Choroid plexus epithelial cell (primary cell): ENCODE measurements at regions not wholly inside any gene's neighbourhood (a gene's known extent, or its start where the extent isn't known, plus 50 kb on each side); places are given as distances from the start of the nearest gene placed in this dataset.
A peak's percentile ranks its signal among the peaks of the same experiment; 100 is the strongest.

Experiments
- DNase-seq: peaks from one replicate; pipeline ENCODE4 v3.0.0-alpha.2; 2010; ENCODE audit warnings: low read depth
- H3K4me3 ChIP-seq: 2 replicates; pipeline ENCODE4 v1.5.1; 2011; ENCODE audit warnings: low read depth, mild to moderate bottlenecking, control low read depth, low read length, moderate library complexity
- CTCF ChIP-seq: conservative IDR thresholded peaks from 2 replicates; pipeline ENCODE4 v1.5.1; 2011; ENCODE audit warnings: low read depth, mild to moderate bottlenecking, control low read depth, inconsistent platforms, low read length, moderate library complexity

GRCh38 chr12:124388679-124389137 is 93.8 kb downstream of the RFLNA start:
- DNase-seq: peak; percentile 94
- peak overlapping the region; percentile 74 for H3K4me3 ChIP-seq
- no peak for TF ChIP-seq CTCF

- no peak for TF ChIP-seq CTCF
- peak overlapping the region; percentile 74 for H3K4me3 ChIP-seq
- no peak for DNase-seq
Observed at GRCh38 chr12:124388038-124388671, 93.3 kb downstream of the RFLNA start.

- DNase-seq: no peak
- peak overlapping the region; percentile 74 for H3K4me3 ChIP-seq
- no peak for TF ChIP-seq CTCF
Observed at GRCh38 chr12:124387528-124387911, 92.6 kb downstream of the RFLNA start.

GRCh38 chr12:124386661-124387527 is 92.0 kb downstream of the RFLNA start:
- no peak for TF ChIP-seq CTCF
- H3K4me3 ChIP-seq: peak overlapping the region; percentile 74
- peak; percentile 45 for DNase-seq

GRCh38 chr12:124386059-124386458 is 91.2 kb downstream of the RFLNA start:
- no peak for TF ChIP-seq CTCF
- peak overlapping the region; percentile 74 for H3K4me3 ChIP-seq
- peak; percentile 57 for DNase-seq

- DNase-seq: peak; percentile 88
- peak overlapping the region; percentile 74 for H3K4me3 ChIP-seq
Observed at GRCh38 chr12:124385219-124385969, 90.5 kb downstream of the RFLNA start.

More at GRCh38 chr12:124385219-124385969, 90.5 kb downstream of the RFLNA start:
- TF ChIP-seq CTCF: no peak
